ENCODE measurements at regions not wholly inside any gene's neighbourhood (a gene's known extent, or its start where the extent isn't known, plus 50 kb on each side); places are given as distances from the start of the nearest gene placed in this dataset.

DNA sequence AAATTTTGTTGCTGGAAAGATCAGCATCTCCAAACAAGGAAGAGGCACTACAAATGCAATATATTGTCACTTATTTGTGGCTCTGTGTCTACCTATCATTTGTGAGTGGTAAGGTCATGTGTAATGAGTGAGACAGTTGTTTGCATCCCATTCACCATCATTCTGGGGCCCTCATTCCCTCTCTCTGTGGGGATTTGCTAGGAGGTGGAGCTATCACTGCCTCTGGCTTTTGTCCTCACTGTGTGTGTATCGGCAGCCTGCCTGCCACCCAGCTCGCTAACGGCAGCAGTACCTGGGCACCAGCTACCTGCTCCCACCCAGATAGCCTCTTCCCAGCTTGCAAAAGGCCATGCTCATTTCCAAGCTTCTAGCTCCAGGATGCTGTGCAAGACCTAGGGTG, 379.2 kb upstream of the ZFHX3 start:
- TF ChIP-seq, protein P1, sequence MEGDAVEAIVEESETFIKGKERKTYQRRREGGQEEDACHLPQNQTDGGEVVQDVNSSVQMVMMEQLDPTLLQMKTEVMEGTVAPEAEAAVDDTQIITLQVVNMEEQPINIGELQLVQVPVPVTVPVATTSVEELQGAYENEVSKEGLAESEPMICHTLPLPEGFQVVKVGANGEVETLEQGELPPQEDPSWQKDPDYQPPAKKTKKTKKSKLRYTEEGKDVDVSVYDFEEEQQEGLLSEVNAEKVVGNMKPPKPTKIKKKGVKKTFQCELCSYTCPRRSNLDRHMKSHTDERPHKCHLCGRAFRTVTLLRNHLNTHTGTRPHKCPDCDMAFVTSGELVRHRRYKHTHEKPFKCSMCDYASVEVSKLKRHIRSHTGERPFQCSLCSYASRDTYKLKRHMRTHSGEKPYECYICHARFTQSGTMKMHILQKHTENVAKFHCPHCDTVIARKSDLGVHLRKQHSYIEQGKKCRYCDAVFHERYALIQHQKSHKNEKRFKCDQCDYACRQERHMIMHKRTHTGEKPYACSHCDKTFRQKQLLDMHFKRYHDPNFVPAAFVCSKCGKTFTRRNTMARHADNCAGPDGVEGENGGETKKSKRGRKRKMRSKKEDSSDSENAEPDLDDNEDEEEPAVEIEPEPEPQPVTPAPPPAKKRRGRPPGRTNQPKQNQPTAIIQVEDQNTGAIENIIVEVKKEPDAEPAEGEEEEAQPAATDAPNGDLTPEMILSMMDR (IDR thresholded peaks at IDR 0.05 in 2 of 3, conservative IDR thresholded peaks at IDR 0.05 in 1 of 3; ENCODE audit: control insufficient read depth in 2 of 3, extremely low read depth in 1 of 3, insufficient read depth in 1 of 3, low read depth in 3 of 3, low read length in 3 of 3), result no peak
- TF ChIP-seq GABPA (IDR thresholded peaks at IDR 0.05; ENCODE audit: low read depth) (no peak), MYC (IDR thresholded peaks at IDR 0.05; ENCODE audit: insufficient read depth, insufficient read length, insufficient replicate concordance, low read length, severe bottlenecking) (no peak), ASH2L (IDR thresholded peaks at IDR 0.05; ENCODE audit: borderline replicate concordance, low read depth) (no peak), ZNF687 (IDR thresholded peaks at IDR 0.05) (no peak), NFYB (IDR thresholded peaks at IDR 0.05; ENCODE audit: insufficient read depth, low read depth, low read length) (no peak), POLR2A (IDR thresholded peaks at IDR 0.05; ENCODE audit: low read depth, low read length) (no peak)
- TF ChIP-seq, protein P2, sequence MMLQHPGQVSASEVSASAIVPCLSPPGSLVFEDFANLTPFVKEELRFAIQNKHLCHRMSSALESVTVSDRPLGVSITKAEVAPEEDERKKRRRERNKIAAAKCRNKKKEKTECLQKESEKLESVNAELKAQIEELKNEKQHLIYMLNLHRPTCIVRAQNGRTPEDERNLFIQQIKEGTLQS (IDR thresholded peaks at IDR 0.05; ENCODE audit: borderline replicate concordance, extremely low read depth, low read depth, low read length), result no peak
